HG03439 (cell line): ENCODE measurements at regions not wholly inside any gene's neighbourhood (a gene's known extent, or its start where the extent isn't known, plus 50 kb on each side); places are given as distances from the start of the nearest gene placed in this dataset.
"Not testable (repeated sequence)": the region's sequence is repeated elsewhere in the genome, so short reads cannot be mapped to it uniquely, and the experiment has no call there.

ENCODE experiments used
- ATAC-seq: cut with Tn5 transposase; IDR thresholded peaks from one replicate; pipeline ENCODE4 v1.9.1; 2021; ENCODE audit warnings: mild to moderate bottlenecking, moderate library complexity; ENCODE audit not compliant: unreplicated experiment

DNA sequence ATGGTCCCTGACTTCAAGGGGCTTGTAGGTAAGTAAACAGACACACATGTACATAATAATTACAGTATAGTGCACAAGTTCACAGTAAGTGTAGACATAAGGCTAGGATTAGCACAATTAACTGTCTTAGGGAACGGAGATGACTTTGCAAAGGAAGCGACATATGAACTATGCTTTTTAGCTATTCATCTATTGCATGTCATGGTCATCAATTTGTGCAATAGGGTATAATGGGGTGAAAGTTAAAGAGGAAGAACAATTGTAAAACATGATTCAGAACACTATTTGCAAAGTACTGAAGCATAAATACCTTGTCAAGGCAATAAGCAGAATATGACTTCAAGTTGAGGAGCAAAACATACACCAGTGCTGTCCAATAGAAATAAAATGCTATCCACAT lies 112.3 kb upstream of the SLC8A1 start:
- ATAC-seq, result no peak

DNA sequence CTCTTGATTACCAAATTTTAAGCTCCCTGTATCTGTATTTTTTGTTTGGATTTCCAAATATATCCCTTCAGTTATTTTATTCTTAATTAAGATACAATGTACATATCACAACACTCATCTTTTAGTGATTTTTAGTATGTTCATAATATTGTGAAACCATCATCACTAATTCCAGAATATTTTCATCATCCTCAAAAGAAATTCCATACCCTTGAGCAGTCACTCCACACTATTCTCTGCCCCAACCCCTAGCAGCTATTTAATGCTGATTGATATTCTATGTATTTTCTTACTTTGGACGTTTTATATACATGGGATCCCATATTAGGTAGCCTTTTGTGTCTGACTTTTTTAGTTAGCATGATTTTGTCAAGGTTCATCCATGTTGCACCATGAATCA lies 127.4 kb upstream of the SLC8A1 start:
- no peak for ATAC-seq

- no peak for ATAC-seq
Measured at GRCh38 chr2:40584432-40584831, 132.5 kb upstream of the SLC8A1 start.

DNA sequence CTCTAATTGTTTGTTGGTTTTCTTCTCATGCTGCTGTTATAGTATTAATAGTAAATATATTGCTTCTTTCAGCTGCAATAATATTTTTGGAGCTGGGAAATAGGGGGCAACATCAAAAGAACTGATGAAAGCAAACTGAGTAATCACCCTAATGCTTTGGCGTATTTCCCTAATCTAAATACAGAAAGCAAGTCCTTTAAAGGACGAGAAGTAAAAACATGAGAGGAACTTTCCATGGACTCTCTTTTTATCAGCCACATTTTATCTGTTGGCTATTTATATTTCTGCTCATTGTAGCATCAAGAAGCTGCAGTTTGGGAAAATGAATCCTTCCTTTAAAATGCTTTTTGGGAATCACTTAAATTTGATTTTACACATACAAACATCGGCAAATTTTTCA lies 139.9 kb upstream of the SLC8A1 start:
- no peak for ATAC-seq

- no peak for ATAC-seq
Measured at GRCh38 chr2:40592218-40592617, 140.3 kb upstream of the SLC8A1 start.

- no peak for ATAC-seq
Measured at GRCh38 chr2:40606862-40607261, 155.0 kb upstream of the SLC8A1 start.

DNA sequence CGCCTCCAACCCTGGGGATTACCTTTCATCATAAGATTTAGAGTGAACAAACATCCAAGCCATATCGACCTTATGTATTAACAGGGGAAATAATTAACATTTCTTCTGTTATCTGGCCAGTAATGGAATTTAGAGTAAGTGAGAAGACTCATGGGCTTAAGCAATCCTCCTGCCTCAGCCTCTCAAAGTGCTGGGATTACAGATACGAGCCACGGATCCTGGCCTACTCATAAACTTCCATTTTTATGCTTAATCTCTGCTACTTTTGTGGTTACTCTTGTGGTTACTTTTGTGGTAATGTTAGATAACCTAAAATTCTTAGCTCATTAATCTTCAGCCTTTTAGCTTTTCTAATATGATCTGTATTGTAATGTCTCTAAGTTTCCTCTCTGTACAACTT lies 159.3 kb upstream of the SLC8A1 start:
- ATAC-seq, result no peak

DNA sequence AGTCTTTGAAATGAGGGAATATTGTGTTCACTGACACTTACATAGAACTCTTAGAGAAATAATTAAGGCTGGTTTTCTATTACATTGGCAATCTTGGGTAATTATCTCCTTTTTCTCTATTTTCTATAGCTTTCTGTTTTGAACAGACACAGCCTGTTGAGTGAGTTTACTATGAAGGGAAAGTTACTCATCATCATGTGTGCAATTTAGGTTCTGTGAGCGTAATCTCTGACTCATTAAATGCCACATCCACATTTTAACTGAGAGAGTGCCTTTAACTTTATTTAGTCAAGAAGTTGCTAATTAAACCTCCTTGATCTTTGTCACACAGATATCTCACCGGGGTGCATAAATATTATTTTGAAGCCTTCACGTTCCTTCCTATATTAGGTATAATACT lies 174.0 kb upstream of the SLC8A1 start:
- ATAC-seq, result no peak

DNA sequence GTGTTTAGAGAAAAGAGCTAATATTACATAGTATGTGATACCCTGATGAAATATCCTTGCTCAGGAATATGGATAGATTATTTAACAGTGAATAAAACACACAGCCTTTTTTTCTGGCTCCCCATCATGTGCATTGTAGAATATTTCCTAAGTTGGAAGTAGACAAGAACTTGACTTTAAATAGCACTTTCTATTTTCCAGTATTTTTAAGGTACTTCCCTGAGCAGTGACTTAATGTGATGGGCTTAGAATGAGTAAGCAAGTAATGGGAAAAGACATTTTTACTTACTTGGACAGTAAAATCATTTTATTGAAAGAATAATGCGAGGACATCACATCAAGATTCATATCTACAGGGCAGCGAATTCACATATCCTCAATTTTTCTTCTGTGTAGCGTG lies 176.7 kb upstream of the SLC8A1 start:
- ATAC-seq, result no peak

- ATAC-seq, result no peak
Measured at GRCh38 chr2:40629768-40630434, 178.0 kb upstream of the SLC8A1 start.

GRCh38 chr2:40639320-40639719 lies 187.4 kb upstream of the SLC8A1 start:
- no peak for ATAC-seq

GRCh38 chr2:40642237-40642636 lies 190.3 kb upstream of the SLC8A1 start:
- no peak for ATAC-seq

DNA sequence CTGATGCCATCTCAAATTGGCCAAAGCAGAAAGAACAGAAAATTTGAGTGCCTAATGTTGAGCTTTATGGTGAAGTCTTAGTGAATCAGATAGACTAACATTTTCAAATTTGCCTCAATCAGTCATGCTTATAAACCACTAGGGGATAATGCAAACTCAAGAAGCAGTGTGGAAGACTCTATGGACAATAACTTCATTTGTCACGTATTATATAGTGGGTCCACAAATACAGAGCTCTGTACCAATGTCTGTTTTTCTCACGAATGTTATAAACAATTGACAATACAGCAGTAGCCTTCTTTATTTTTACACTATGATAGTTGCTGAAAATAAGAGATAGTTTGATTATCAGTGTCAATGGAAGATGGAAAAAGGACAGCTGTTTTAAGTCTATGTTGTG lies 190.8 kb upstream of the SLC8A1 start:
- ATAC-seq, result no peak

GRCh38 chr2:40646642-40647041 lies 194.8 kb upstream of the SLC8A1 start:
- ATAC-seq, result no peak

GRCh38 chr2:40652155-40652554 lies 200.3 kb upstream of the SLC8A1 start:
- no peak for ATAC-seq

GRCh38 chr2:40653829-40654228 lies 201.9 kb upstream of the SLC8A1 start:
- ATAC-seq, result no peak

DNA sequence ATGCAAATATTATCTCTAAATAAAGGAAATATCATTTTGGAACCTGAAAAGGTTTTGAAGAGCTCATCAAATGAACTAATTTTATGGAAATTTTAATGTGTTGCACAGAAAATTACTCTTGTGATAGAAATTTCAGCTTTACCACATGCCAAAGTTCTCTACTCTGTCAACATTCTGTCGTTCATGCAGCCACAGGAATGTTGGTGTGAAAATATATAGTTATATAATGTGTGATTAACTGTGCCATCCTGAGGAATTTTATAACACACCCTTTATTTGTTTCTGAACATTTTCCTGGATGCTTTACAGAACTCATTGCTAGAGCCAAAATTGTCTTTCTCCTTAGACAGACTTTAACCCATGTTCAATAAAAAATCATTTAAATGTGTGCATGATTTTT lies 202.5 kb upstream of the SLC8A1 start:
- ATAC-seq, result no peak

- no peak for ATAC-seq
Measured at GRCh38 chr2:40658941-40659340, 207.1 kb upstream of the SLC8A1 start.

- no peak for ATAC-seq
Measured at GRCh38 chr2:40665493-40666232, 213.8 kb upstream of the SLC8A1 start.

DNA sequence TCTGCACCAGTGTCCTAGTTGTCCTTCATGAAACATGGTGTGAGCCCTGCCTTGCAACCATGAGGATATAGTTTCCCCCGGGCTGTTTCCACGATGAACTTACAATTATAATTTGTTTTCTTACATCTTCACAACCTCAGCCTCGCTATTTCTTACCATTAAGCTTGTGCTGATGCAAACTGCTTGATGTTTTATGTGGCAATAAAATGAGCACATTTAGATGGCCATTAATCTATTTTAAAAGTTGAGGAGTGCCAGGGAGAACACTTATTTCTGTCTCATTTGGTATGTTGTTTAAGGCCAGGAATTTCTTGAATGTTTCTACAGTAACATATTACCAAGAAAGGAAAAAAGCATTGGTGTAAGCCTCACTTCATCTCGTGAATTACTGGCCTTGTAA lies 214.5 kb upstream of the SLC8A1 start:
- ATAC-seq, result no peak

DNA sequence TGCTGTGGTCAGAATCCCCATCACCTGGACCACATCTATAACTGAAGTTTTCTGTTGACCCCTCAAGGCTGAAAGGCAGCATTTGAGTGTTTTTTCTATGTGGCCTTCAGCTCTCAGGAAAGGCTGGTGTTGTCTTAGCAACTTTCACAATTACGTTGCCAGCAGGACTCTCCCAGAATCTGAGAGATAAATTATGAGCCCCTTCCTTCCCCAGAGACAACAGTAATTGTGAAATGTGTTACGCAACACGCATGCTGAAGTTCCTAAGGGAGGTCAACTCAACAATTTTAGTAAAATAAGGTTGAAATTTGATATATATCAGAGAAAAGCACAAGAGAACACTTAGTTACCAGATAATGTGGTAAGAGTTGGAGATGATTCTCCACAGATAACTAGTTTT lies 216.5 kb upstream of the SLC8A1 start:
- ATAC-seq, result no peak

- not testable (repeated sequence) for ATAC-seq
Measured at GRCh38 chr2:40676134-40676790, 224.4 kb upstream of the SLC8A1 start.
